ENCODE measurements at regions not wholly inside any gene's neighbourhood (a gene's known extent, or its start where the extent isn't known, plus 50 kb on each side); places are given as distances from the start of the nearest gene placed in this dataset.

GRCh38 chr9:29475471-29475870 lies 1902.2 kb upstream of the C9orf72 start:
- Histone ChIP-seq H3K9me3 (ENCODE audit: control insufficient read depth in 1 of 2, insufficient read depth in 1 of 2, low read depth in 1 of 2, low read length in 2 of 2) (no peaks in the 10 kb centered on the region; a peak in 1 of 4 replicates), H2AFZ (ENCODE audit: low read depth, low read length, poor library complexity, severe bottlenecking) (no peak overlapping the region), H4K20me1 (ENCODE audit: insufficient read depth) (no peaks in the 10 kb centered on the region), H3K4me3 (replicated peaks in 1 of 2; ENCODE audit: low read depth in 1 of 2, low read length in 2 of 2) (no peak overlapping the region), H3K27ac (ENCODE audit: low read depth, low read length) (no peak overlapping the region), H3K9me2 (ENCODE audit: insufficient read depth) (no peaks in the 10 kb centered on the region), H3K4me1 (ENCODE audit: control insufficient read depth in 1 of 2, insufficient read depth in 2 of 2, low read length in 2 of 2) (no peaks in the 10 kb centered on the region), H3K9ac (ENCODE audit: low read length) (no peak overlapping the region), H3K4me2 (ENCODE audit: low read length) (no peak overlapping the region), H3K79me2 (ENCODE audit: insufficient read depth, low read length) (no peaks in the 10 kb centered on the region), H3K36me3 (ENCODE audit: control insufficient read depth in 1 of 2, insufficient read depth in 2 of 2, low read length in 2 of 2) (no peaks in the 10 kb centered on the region), H3K27me3 (ENCODE audit: insufficient read depth, low read length) (no peaks in the 10 kb centered on the region)
- CTCF ChIA-PET: no interaction called here
- ATAC-seq (no peak), DNase-seq (ENCODE audit: low read depth, low spot score) (no peak)
- POLR2A ChIA-PET: no interaction called here
- RAD21 ChIA-PET (ENCODE audit: low non-redundant PET in 1 of 2, low total read pairs in 2 of 2, uncharacterized antibody in 2 of 2, unreplicated experiment in 2 of 2): no interaction called here
- no TSS peak for BruUV-seq (replicated peaks)
- intact Hi-C loops (cut with micrococcal nuclease): no loop called here
- no peak for TF ChIP-seq FOSL1 (IDR thresholded peaks at IDR 0.05; ENCODE audit: low read depth)
- TF ChIP-seq CTCF (IDR thresholded peaks at IDR 0.05 in 2 of 3, conservative IDR thresholded peaks at IDR 0.05 in 1 of 3; ENCODE audit: borderline replicate concordance in 1 of 3, insufficient read depth in 1 of 3, low read depth in 2 of 3, low read length in 2 of 3): no peak
- no peak for TF ChIP-seq CBX3 (IDR thresholded peaks at IDR 0.05; ENCODE audit: low read depth)
- no peak for TF ChIP-seq ZFX (IDR thresholded peaks at IDR 0.05)

GRCh38 chr9:29511680-29512079 lies 1938.4 kb upstream of the C9orf72 start:
- Histone ChIP-seq H3K4me3 (replicated peaks in 1 of 2; ENCODE audit: low read depth in 1 of 2, low read length in 2 of 2) (no peak overlapping the region), H3K9me3 (ENCODE audit: control insufficient read depth in 1 of 2, insufficient read depth in 1 of 2, low read depth in 1 of 2, low read length in 2 of 2) (no peaks in the 10 kb centered on the region), H3K79me2 (ENCODE audit: insufficient read depth, low read length) (no peaks in the 10 kb centered on the region), H3K4me2 (ENCODE audit: low read length) (no peak overlapping the region), H3K27me3 (ENCODE audit: insufficient read depth, low read length) (no peaks in the 10 kb centered on the region), H3K9me2 (ENCODE audit: insufficient read depth) (no peaks in the 10 kb centered on the region), H3K27ac (ENCODE audit: low read depth, low read length) (no peak overlapping the region), H4K20me1 (ENCODE audit: insufficient read depth) (no peaks in the 10 kb centered on the region), H3K9ac (ENCODE audit: low read length) (no peak overlapping the region), H3K4me1 (ENCODE audit: control insufficient read depth in 1 of 2, insufficient read depth in 2 of 2, low read length in 2 of 2) (no peaks in the 10 kb centered on the region), H3K36me3 (ENCODE audit: control insufficient read depth in 1 of 2, insufficient read depth in 2 of 2, low read length in 2 of 2) (no peaks in the 10 kb centered on the region), H2AFZ (ENCODE audit: low read depth, low read length, poor library complexity, severe bottlenecking) (no peak overlapping the region)
- DNase-seq (ENCODE audit: low read depth, low spot score) (no peak), ATAC-seq (no peak)
- intact Hi-C loops (cut with micrococcal nuclease): no loop called here
- TF ChIP-seq ATF3 (IDR thresholded peaks at IDR 0.05) (no peak), CTCF (IDR thresholded peaks at IDR 0.05 in 2 of 3, conservative IDR thresholded peaks at IDR 0.05 in 1 of 3; ENCODE audit: borderline replicate concordance in 1 of 3, insufficient read depth in 1 of 3, low read depth in 2 of 3, low read length in 2 of 3) (no peak), RAD21 (IDR thresholded peaks at IDR 0.05; ENCODE audit: low read depth) (no peak), POLR2A (IDR thresholded peaks at IDR 0.05; ENCODE audit: borderline replicate concordance, extremely low read depth, insufficient read depth, insufficient read length) (no peak), JUND (IDR thresholded peaks at IDR 0.05) (no peak), MAX (IDR thresholded peaks at IDR 0.05) (no peak), SP1 (IDR thresholded peaks at IDR 0.05; ENCODE audit: low read depth) (no peak), EZH2phosphoT487 (IDR thresholded peaks at IDR 0.05; ENCODE audit: borderline replicate concordance) (no peak), ZNF274 (IDR thresholded peaks at IDR 0.05; ENCODE audit: low read depth, low read length) (no peak), CEBPB (IDR thresholded peaks at IDR 0.05; ENCODE audit: low read depth) (no peak), ZFX (IDR thresholded peaks at IDR 0.05) (no peak), SRF (IDR thresholded peaks at IDR 0.05; ENCODE audit: low read depth) (no peak)
- ChIA-PET CTCF (no interaction called here), RAD21 (ENCODE audit: low non-redundant PET in 1 of 2, low total read pairs in 2 of 2, uncharacterized antibody in 2 of 2, unreplicated experiment in 2 of 2) (no interaction called here), POLR2A (no interaction called here)
- BruUV-seq (replicated peaks): no TSS peak
